ENCODE measurements at regions not wholly inside any gene's neighbourhood (a gene's known extent, or its start where the extent isn't known, plus 50 kb on each side); places are given as distances from the start of the nearest gene placed in this dataset.
"Not testable (repeated sequence)": the region's sequence is repeated elsewhere in the genome, so short reads cannot be mapped to it uniquely, and the experiment has no call there.

DNA sequence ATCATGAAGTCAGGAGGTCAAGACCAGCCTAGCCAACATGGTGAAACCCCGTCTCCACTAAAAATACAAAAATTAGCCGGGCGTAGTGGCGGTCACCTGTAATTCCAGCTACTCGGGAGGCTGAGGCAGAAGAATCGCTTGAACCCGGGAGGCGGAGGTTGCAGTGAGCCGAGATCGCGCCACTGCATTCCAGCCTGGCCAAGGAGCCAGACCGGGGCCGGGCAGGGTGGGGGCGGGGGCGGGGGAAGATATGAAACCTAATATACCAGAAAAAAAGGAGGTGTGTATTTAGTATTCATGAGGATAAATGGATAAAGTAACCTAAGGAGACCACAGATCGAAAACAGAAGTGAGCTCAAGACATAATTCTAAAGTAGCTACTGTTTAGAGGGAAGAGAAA is 186.5 kb upstream of the KCND2 start:
- DNase-seq (ENCODE audit: low spot score) = not testable (repeated sequence)

DNA sequence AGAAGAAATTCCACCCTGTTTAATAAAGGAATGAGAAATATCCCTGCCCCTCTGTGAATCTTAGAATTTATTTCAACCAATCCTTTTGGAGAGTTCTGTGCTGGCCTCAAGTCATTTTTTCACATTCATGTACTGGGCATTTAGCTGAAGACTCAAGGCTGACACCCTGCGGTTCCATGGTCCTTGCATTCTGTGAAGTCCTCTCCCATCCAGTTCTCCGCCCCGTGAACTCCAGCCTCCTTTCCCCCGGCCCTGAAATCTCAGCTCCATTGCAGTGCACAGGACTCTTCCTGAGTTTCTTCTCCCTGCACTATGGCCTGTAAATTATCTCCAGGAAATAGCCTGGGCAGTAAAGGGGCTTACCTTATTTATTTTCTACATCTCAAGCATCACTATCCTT is 183.0 kb upstream of the KCND2 start:
- no peak for DNase-seq (ENCODE audit: low spot score)

DNA sequence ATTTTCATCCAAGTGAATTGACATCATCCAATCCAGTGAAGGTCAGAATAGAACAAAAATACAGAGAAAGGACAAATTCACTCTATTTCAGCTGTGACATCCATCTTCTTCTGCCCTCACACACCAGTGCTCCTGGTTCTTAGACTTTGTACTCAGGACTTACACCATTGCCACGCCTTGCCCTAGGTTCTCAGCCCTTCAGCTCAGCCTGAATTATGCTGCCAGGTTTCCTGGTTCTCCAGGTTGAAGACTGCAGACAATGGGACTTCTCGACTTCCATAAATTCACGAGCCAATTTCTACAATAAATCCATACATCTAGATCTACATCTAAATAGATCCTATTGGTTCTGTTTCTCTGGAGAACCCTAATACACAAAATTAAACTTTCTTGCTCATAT is 181.2 kb upstream of the KCND2 start:
- DNase-seq (ENCODE audit: low spot score) = no peak

DNA sequence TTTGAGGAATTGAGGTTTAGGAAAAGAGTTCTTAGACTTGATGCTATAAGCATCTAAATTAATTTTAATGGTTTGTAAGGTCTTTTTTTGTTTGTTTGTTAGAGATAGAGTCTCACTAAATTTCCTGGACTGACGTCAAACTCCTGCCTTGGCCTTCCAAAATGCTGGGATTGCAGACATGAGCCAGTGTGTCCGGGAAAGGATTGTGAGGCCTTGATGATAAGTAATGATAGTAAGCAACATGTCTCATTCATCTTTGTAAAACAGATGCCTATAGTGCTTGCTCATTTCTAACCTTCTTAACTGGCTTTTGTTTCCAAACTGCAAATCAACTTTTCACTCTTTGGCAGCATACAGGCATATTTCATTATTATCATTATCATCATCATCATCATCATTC is 176.0 kb upstream of the KCND2 start:
- DNase-seq (ENCODE audit: low spot score) = no peak

DNA sequence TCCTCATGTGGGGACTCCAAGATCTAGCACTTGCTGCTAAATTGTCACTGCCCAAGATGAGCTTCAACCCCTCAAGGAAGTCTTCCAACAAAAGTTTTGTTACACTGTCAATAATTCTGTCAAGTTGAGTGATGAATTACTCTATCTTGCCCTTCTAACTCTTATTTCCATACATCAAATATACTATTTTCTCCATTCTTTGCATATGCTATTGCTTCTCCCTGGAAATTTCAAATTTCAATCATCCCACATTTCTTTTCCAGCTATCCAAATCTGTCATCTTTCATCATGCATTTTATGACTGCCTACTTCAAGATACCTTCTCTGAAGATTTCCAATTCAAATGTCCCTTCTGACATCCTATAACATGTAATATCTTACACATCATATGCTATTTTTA is 175.2 kb upstream of the KCND2 start:
- DNase-seq (ENCODE audit: low spot score) = no peak

DNA sequence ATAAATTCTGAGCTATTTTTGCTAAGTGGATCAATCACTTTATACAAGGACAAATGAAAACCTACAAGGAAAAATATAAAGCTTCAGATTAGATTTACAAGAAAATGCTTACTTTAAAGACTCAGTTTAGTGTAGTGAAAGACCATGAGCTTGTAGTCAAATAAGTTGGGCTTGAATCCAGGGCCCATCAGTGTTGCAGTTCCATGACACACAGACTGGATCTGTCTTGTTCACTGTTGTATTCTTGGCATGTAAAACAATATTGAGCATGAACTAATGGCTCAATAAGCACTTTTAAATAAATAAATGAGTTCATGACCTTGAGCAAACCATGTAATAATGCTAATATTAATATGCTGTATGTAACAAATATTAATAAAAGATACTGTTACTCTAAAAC is 164.6 kb upstream of the KCND2 start:
- no peak for DNase-seq (ENCODE audit: low spot score)

DNA sequence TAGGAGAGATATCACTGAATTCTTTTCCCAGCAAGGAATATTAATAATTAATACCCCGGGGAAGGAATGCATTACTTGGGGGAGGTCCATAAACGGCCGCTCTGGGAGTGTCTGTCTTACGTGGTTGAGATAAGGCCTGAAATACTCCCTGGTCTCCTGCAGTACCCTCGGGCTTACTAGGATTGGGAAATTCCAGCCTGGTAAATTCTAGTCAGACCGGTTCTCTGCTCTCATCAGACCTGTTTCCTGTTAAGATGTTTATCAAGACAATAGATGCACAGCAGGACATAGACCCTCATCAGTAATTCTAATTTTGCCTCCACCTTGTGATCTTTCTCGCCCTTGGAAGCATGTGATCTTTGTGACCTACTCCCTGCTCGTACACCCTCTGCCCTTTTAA is 162.8 kb upstream of the KCND2 start:
- DNase-seq (ENCODE audit: low spot score) = no peak

DNA sequence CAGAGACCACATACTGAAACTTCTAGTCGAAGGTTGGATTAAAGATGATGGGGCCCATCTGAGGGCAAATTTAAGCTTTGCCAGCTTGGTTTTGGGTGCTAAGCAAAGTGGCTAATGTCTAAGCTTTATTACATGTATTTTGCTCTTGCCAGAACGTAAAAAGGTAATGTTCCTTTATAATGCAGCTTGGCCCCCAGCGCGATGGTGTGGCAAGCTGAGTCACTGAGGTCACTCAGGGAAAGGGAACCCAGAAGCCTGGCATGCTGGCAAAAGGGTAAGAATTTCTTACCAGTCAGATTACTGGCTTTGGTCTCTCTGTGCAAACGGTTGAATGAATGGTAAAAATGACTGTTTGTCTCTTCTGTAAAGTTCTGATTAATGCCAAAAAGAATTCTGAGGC is 158.3 kb upstream of the KCND2 start:
- DNase-seq (ENCODE audit: low spot score) = no peak

DNA sequence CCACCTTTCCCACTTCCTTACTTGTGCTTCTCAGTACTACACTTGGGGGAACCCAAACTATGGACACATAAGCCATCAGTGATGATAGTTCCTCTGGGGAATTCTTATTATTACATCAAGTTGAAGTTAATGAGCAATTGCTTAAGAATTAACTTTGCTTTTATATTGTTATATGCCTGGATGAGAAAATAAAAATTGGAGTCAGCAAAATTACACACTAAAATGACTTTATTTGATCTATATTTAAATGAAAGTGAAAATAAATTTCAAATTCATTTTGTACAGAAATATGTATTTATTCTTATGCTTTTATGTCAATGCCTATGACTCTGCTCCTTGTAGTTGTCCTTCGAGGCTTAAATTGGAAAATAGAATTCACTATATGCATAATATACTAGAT is 149.4 kb upstream of the KCND2 start:
- no peak for DNase-seq (ENCODE audit: low spot score)

DNA sequence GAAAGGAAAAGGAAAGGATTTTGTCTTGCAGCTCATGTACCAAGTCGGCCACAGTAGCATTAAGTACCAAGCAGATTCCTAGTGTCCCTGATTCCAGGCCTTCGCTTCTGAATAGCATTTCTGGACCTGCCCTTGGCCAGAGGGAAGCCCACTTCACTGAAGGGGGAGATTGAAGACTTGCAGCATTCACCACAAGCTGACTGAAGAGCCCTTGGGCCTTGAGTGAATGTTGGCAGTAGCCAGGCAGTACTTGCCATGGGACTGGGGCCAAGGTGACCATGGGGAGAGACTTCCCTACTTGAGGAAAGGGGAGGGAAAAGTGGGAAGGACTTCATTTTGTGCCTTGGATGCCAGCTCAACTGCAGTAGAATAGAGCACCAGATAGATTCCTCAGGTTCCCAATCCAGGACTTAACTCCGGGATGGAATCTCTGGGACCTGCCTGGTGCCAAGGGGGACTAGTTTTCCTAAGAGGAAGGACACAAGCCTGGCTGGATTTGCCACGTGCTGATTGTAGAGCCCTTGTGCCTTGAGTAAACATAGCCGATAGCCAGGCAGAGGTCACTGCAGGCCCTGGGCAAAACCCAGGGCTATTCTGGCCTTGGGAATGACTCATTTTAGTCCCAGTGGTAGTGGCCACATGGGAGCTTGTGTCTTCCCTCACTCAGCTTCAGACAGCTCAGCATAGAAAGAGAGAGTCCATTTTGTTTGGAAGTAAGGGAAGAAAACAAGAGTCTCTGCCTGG is 141.7 kb upstream of the KCND2 start:
- no peak for DNase-seq (ENCODE audit: low spot score)

DNA sequence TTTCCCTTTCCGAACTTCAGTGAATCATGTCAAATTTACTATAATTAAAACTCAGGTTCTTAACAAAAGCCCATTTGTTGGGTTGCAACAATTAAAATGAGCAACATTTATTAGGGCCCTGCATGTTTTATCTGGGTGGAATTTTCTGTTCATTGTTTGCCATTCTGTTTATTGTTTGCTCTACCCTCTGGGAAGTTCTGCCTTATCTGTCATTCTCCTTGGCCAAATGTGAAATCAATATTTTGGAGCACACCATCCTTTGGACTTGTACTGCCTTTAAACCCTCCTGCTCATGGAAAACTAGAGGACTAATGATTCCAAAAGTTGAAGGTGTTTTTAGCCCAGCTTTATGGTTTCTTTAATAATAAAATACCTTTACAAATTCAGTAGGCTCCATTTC is 134.5 kb upstream of the KCND2 start:
- DNase-seq (ENCODE audit: low spot score) = no peak

DNA sequence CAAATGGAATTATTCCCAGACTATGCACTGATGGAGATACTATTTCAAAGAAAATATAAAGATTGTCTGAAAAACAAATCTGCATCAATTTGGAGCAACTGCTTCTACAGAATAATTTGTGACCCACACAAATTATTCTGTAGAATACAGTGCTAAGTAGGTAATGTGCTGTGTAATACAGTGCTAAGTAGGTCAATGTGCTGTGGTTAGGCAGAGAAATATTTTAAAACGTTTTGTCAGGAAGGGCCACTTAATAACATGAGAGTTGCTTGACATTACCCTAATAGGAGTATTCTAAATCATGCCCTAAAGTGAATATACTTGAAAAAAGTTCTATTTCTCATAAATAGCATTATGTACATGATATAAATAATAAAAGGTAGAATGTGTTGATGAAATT is 116.5 kb upstream of the KCND2 start:
- no peak for DNase-seq (ENCODE audit: low spot score)

DNA sequence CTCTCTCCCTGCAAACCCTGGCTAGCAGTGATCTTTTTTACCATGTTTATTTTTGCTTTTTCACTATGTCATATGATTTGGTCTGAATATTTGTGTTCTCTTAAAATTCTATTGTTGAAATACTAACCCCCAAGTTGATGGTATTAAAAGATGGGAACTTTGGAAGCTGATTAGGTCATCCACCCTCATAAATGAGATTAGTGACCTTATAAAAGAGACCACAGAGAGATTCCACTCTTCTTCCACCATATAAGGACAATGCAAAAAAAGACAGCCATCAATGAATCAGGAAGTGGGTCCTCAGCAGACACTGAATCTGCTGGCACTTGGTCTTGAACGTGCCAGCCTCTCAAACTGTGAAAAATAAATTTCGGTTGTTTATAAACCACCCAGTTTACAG is 112.8 kb upstream of the KCND2 start:
- DNase-seq (ENCODE audit: low spot score) = no peak

DNA sequence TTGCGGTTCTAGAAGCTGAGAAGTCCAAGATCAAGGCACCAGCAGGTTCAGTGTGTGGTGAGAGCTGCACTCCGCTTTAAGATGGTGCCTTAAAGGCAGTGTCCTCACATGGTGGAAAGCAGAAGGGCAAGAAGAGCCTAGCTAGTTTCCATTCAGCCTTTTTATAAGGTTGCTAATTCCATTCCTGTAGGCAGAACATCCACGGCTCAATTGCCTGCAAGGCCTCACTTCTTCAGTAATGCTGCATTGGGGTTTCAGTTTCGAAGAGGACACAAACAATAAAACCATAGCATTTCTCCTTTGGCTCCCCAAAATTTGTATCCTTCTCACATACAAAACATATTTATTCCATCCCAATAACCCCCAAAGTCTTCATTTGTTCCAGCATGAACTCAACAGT is 109.5 kb upstream of the KCND2 start:
- DNase-seq (ENCODE audit: low spot score) = no peak

DNA sequence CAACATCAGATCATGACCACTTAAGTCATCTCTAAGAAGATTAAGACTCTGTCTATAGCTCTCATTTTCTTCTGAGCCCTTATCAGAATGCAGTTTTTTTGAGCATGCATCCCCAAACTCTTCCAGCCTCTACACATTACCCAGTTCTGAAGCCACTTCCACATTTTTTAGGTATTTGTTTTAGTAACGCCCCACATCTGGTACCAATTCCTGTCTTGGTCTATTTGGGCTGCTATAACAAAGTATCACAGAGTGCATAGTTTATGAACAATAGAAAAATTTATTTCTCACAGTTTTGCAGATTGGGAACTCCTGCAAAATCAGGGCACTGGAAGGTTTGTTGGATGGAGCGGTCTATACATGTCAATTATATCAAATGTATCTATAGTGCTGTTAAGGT is 107.7 kb upstream of the KCND2 start:
- DNase-seq (ENCODE audit: low spot score) = no peak

DNA sequence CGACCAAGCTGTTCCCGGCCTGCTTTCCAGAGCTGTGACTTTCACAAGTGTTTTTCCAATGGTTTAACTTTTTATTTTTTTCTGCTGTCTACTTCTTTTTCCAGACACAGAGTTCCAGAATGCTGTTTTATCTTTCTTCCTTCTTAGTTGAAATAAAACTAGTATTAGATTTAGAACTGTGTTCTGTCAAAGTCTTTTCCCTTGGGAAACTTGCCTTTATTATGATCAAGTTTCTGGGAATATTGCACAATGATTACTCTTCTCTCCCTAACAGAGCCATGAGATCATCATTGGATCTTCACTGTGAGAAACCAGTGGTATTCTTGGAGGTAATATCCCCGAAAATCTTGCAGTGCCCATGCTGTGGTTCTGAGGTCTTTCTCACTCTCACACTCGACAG is 104.9 kb upstream of the KCND2 start:
- DNase-seq (ENCODE audit: low spot score) = no peak

DNA sequence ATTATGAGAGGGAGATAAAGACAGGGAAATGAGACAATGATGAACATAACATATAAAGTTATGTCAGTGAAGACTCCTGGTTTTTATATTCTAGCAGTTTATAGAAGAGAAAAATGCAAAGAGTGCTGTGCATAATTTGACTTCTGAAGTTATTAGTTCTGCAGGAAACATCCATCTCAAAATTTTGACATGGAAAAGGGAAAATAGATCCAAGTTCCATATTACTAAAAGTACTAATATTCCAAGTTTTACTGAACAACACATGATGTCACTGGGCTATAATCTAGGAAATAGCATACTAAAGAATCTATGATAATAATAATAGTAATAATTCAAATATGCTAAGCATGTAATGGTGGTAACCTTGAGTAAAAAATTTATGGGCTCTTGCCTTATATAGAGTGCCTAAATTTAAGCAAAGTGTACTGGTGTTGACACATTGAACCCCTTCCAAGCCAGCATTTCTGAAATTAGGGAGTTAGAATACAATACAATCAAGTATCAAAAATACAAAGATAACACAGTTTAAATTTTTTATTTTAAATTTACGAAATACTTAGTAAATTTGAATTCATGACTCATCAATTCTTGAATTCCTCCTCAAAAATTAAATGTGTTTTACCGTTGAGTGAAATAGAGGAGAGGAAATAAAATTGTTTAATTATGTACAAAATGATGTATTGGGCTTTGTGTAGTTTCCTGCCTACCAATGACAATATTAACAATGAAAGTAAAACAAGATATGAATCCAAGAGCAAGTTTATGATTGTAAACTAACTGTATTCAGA is 102.8 kb upstream of the KCND2 start:
- no peak for DNase-seq (ENCODE audit: low spot score)

DNA sequence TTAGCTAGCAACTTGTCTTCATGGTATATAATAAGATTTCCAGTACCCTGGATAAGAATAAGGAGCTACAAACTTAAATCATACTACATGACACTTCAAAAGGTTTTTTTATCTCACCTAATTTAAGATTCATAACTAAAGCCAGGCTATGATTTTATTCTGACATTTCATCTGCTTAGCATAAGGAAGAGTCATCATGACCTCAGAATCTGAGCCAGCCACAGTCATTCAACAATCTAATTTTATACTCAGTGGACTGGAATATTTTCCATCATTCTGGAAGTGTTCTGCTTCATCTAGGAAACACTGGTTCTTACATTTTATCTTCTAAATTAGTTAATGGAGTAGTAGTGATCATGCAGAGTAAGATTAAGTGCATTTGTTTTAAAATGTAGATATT is 102.1 kb upstream of the KCND2 start:
- DNase-seq (ENCODE audit: low spot score) = no peak

DNA sequence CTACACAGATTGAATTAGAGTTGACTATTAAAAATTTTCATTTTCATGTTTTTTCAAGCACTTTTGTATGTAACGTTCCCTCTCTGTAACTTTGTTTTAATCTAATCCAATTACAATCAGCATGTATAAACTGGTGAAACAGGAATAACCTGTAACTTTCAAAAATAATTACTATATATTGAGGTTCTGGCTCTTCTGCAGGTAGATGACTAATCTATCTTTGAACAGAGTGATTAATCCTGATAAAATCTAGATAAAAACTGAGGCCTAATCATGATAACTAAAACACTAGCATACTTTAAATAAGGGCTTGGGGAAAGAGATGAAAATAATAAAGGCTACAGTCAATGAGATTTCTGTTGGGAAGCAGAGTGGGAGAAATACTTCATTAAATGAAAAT is 101.6 kb upstream of the KCND2 start:
- DNase-seq (ENCODE audit: low spot score) = no peak

DNA sequence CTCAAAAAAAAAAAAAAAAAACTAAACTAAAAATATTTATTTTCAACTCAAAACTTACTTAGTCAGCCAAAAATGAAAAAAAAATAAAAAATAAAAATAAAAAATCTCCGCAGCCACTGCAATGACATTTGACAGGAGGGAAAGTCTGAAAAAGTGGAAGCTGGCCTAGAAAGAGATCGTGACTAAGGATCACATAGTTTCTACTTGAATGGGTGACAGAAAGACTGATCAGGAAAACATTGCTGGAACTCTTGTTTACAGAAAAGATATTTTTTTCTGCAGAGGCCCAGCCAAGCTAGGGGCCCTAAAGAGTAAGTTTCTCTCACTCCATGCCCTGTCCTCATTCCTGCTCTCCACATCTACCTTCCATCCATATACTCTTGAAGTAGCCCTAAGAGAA is 92.8 kb upstream of the KCND2 start:
- no peak for DNase-seq (ENCODE audit: low spot score)

DNA sequence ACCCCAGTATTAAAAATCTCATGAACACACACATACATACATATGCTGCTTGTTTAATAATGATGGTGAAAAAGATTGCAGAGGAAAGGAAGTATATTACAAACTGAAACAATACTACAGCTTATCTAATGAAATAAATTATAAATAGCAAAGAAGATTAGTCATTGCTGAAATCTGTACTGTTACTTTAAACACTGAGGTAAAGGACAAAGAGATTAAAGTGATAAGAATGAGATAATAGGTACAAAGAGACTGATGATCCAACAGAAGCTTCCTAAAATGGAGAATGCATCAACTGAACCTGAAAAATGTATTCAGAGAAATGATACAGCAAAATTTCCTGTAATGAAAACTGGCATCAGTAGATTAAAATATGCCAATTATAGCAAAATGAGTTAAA is 91.5 kb upstream of the KCND2 start:
- no peak for DNase-seq (ENCODE audit: low spot score)

DNA sequence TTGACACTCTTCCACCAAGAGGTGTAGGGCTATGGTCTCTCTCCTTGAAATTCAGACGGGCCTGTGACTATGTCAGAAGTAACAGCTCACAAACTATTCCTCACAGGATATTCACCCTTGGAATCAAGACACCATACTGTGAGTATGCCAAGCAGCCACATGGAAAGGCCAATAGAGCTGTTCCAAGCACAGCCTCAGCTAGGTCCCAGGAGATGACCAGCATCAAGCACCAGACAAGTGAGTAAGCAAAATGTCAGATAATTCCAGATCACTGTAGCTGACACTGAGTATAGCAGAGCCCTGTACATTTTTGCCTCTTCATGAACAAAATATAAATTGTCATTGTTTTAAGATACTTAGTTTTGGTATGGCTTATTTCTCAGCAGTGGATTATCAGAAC is 88.1 kb upstream of the KCND2 start:
- no peak for DNase-seq (ENCODE audit: low spot score)

DNA sequence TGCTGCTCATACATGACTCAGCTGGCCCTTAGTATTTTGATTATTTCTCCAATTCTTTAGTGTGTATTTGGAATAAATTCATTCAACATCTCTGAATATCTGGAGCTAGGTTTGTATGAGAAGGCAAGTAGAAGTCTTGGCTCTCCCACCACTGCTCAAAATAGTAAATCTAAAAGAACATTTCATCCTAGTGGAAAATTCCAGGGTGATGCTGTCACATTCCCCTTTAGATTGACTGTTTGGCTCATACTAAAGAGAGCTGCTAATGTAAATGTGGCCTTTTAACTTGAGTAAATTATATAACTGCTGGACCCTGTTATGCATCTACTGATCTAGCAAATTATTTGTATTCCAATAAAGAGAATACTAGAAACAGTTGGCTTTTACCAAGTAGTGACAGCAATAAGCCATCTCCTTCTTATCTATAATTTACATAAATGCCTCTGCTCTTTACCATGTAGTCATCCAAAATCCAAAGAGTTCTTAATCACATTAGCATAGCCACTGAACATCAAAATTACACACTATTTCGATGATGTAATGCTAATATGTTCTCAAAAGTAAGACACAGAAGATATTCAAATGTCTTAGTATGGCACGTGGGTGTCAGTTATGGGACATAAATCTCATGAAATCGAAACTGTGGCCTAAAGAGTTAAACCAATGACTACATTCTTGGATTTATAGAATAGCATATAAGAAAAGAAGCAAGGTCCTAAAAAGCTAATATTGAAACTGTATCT is 86.9 kb upstream of the KCND2 start:
- DNase-seq (ENCODE audit: low spot score) = no peak
